ENCODE measurements at regions not wholly inside any gene's neighbourhood (a gene's known extent, or its start where the extent isn't known, plus 50 kb on each side); places are given as distances from the start of the nearest gene placed in this dataset.

GRCh38 chr16:8436931-8437330 is 153.4 kb downstream of the TMEM114 start:
- TF ChIP-seq CTCF (IDR thresholded peaks at IDR 0.05): no peak
- H3K4me1 Mint-ChIP-seq: no peaks in the 10 kb centered on the region
- intact Hi-C loops (cut with micrococcal nuclease): no loop called here

GRCh38 chr16:8431783-8432182 is 158.5 kb downstream of the TMEM114 start:
- H3K36me3 ChIP-seq (ENCODE audit: control insufficient read depth, insufficient read depth, low read length): no peaks in the 10 kb centered on the region
- H3K27me3 ChIP-seq (ENCODE audit: control insufficient read depth, insufficient read depth, low read length): no peaks in the 10 kb centered on the region
- no peak for ATAC-seq
- TF ChIP-seq CTCF (IDR thresholded peaks at IDR 0.05): no peak
- DNase-seq: no peak
- Mint-ChIP-seq H3K27me3 (ENCODE audit: low read depth in 2 of 2) (no peaks in the 10 kb centered on the region), H3K4me1 (no peaks in the 10 kb centered on the region), H3K9me3 (no peaks in the 10 kb centered on the region), H3K36me3 (no peaks in the 10 kb centered on the region), H3K27ac (no peak overlapping the region), H3K4me3 (no peak overlapping the region)
- 82% methylated on average over 1 of the region's 1 CpG for WGBS (ENCODE audit: insufficient coverage)
- H3K4me3 ChIP-seq (ENCODE audit: low read length): no peak overlapping the region
- intact Hi-C loops (cut with micrococcal nuclease): no loop called here
- no peaks in the 10 kb centered on the region for H3K4me1 ChIP-seq (ENCODE audit: control insufficient read depth, insufficient read depth, low read length)
- no peaks in the 10 kb centered on the region for H3K9me3 ChIP-seq (ENCODE audit: control insufficient read depth, insufficient read depth, low read length)
- no peak overlapping the region for H3K27ac ChIP-seq (ENCODE audit: low read length)

More at GRCh38 chr16:8436931-8437330, 153.4 kb downstream of the TMEM114 start:
- Histone ChIP-seq H3K27ac (ENCODE audit: low read length) (no peak overlapping the region), H3K4me3 (ENCODE audit: low read length) (no peak overlapping the region), H3K9me3 (ENCODE audit: control insufficient read depth, insufficient read depth, low read length) (no peaks in the 10 kb centered on the region), H3K36me3 (ENCODE audit: control insufficient read depth, insufficient read depth, low read length) (no peaks in the 10 kb centered on the region), H3K27me3 (ENCODE audit: control insufficient read depth, insufficient read depth, low read length) (no peaks in the 10 kb centered on the region), H3K4me1 (ENCODE audit: control insufficient read depth, insufficient read depth, low read length) (no peaks in the 10 kb centered on the region)
- DNase-seq (no peak), ATAC-seq (no peak)
- Mint-ChIP-seq H3K27me3 (ENCODE audit: low read depth in 2 of 2) (no peaks in the 10 kb centered on the region), H3K4me3 (no peak overlapping the region), H3K27ac (no peak overlapping the region), H3K36me3 (no peaks in the 10 kb centered on the region), H3K9me3 (peaks cover 3 to 6% of the 10 kb centered on the region in 2 donors)
- WGBS (ENCODE audit: insufficient coverage): 94% methylated on average over 4 of the region's 5 CpGs

DNA sequence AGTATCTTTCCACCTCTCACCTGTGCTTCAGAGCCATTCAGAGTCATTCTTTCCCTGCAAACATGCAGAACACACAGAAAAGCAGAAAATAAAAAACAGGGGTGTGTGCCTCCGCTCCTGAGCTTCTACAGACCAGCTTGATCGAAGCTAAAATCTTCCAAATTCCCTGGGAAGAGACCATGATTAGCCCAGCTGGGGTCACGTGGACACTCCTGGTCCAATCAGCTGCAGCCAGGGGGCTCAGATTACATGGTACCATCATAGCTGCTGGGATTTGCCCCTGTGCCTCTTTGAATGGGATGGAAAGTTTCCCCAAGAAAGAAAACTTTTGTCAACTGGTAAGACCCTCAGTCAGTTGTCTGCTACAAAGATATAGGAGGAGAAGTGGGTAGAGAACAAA is 159.9 kb downstream of the TMEM114 start:
- no peaks in the 10 kb centered on the region for H3K27me3 ChIP-seq (ENCODE audit: control insufficient read depth, insufficient read depth, low read length)
- Mint-ChIP-seq H3K9me3 (no peaks in the 10 kb centered on the region), H3K4me1 (no peaks in the 10 kb centered on the region), H3K36me3 (no peaks in the 10 kb centered on the region), H3K4me3 (no peak overlapping the region), H3K27me3 (ENCODE audit: low read depth in 2 of 2) (no peaks in the 10 kb centered on the region), H3K27ac (no peak overlapping the region)
- no peaks in the 10 kb centered on the region for H3K9me3 ChIP-seq (ENCODE audit: control insufficient read depth, insufficient read depth, low read length)
- no peaks in the 10 kb centered on the region for H3K36me3 ChIP-seq (ENCODE audit: control insufficient read depth, insufficient read depth, low read length)
- H3K27ac ChIP-seq (ENCODE audit: low read length): no peak overlapping the region
- H3K4me1 ChIP-seq (ENCODE audit: control insufficient read depth, insufficient read depth, low read length): no peaks in the 10 kb centered on the region
- no peak overlapping the region for H3K4me3 ChIP-seq (ENCODE audit: low read length)
- DNase-seq (no peak), ATAC-seq (no peak)
- no peak for TF ChIP-seq CTCF (IDR thresholded peaks at IDR 0.05)
- intact Hi-C loops (cut with micrococcal nuclease): no loop called here
- 68% methylated on average over 3 of the region's 3 CpGs for WGBS (ENCODE audit: insufficient coverage)

DNA sequence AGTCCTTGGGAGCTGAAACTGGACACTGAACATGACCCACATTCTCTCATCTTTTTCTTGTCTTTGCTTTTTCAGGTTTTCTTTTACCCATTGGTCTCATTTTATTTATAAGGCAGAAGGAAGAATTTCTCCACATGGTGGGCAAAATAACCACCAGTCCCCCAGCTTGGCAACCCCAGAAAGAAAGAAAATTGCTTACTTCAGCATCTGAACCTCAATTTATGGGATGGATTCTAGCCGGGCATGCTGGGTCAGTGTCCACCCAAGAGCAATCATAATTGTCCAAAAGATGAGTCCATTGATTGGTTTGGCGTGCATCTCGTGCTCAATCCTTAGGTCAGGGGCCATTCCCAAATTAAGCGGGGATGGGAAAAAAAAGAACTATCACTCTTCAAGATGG is 163.7 kb downstream of the TMEM114 start:
- H3K4me3 ChIP-seq (ENCODE audit: low read length): no peak overlapping the region
- Mint-ChIP-seq H3K27ac (no peak overlapping the region), H3K4me1 (no peaks in the 10 kb centered on the region), H3K4me3 (no peak overlapping the region), H3K36me3 (no peaks in the 10 kb centered on the region), H3K27me3 (ENCODE audit: low read depth in 2 of 2) (no peaks in the 10 kb centered on the region), H3K9me3 (no peaks in the 10 kb centered on the region)
- intact Hi-C loops (cut with micrococcal nuclease): no loop called here
- TF ChIP-seq CTCF (IDR thresholded peaks at IDR 0.05): no peak
- WGBS (ENCODE audit: insufficient coverage): 94% methylated on average over 4 of the region's 4 CpGs
- no peaks in the 10 kb centered on the region for H3K9me3 ChIP-seq (ENCODE audit: control insufficient read depth, insufficient read depth, low read length)
- ATAC-seq: no peak
- no peaks in the 10 kb centered on the region for H3K27me3 ChIP-seq (ENCODE audit: control insufficient read depth, insufficient read depth, low read length)
- no peaks in the 10 kb centered on the region for H3K36me3 ChIP-seq (ENCODE audit: control insufficient read depth, insufficient read depth, low read length)
- no peak for DNase-seq
- no peaks in the 10 kb centered on the region for H3K4me1 ChIP-seq (ENCODE audit: control insufficient read depth, insufficient read depth, low read length)
- no peak overlapping the region for H3K27ac ChIP-seq (ENCODE audit: low read length)

Measured in natural killer cell (primary cell).